Nephron progenitor cell (in vitro differentiated cells): ENCODE measurements at regions not wholly inside any gene's neighbourhood (a gene's known extent, or its start where the extent isn't known, plus 50 kb on each side); places are given as distances from the start of the nearest gene placed in this dataset.

Source experiments
- DNase-seq: peaks from one replicate; pipeline ENCODE4 v3.0.0; 2021
- H3K27ac Mint-ChIP-seq: 2 replicates; pipeline ENCODE4 v1.8.0; 2021; ENCODE audit warnings: mild to moderate bottlenecking, moderate library complexity, mixed read lengths
- H3K27me3 Mint-ChIP-seq: 2 replicates; pipeline ENCODE4 v1.8.0; 2021; ENCODE audit warnings: mild to moderate bottlenecking, low read depth, mixed read lengths; ENCODE audit not compliant: poor library complexity
- H3K36me3 Mint-ChIP-seq: 2 replicates; pipeline ENCODE4 v1.8.0; 2021; ENCODE audit warnings: low read depth, mixed read lengths
- H3K4me1 Mint-ChIP-seq: 2 replicates; pipeline ENCODE4 v1.8.0; 2021; ENCODE audit warnings: mixed read lengths
- H3K4me3 Mint-ChIP-seq: 2 replicates; pipeline ENCODE4 v1.8.0; 2021; ENCODE audit warnings: mild to moderate bottlenecking, moderate library complexity, mixed read lengths
- H3K9me3 Mint-ChIP-seq: 2 replicates; pipeline ENCODE4 v1.8.0; 2021; ENCODE audit warnings: mild to moderate bottlenecking, moderate library complexity, mixed read lengths
- TF ChIP-seq, protein P1 (sequence below): fragments of 200-600 bp; sonication (generic); IDR thresholded peaks from 2 replicates; pipeline ENCODE4 v1.5.0; 2021; ENCODE audit warnings: antibody characterized with exemption

DNA sequence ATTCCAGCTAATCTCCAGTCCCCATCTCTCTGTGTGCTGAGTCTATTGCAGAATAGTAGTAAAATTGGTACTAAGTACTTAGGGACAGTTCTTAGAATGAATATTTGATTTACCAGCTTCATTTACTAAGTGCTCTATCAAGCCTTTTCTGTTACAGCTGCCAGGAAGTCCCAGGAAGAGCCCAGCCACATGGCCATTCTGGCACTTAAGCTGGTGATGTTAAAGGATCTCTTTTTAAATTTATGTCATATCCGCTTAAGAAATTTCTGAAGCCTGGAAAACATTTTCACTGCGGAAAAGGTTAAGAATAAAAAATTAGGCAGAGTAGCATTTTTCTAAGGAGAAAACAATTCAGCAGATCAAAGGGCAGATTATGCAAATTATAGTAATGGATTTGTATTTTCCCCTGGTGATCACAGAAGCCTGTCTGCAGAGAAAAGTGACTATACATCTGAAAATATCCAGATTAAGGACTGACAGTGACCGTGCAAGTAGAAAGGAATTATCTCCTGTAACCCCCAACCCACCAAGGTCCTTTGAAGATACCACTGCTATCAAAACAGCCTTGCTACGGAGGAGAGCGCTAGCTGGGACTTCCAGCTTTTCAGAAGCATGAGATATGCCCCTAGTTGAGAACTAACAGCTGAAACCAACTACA, 260.8 kb downstream of the SH3BP4 start:
- Mint-ChIP-seq H3K4me1 (peaks cover 20% of the 10 kb centered on the region), H3K4me3 (no peak overlapping the region), H3K27me3 (peaks cover 7% of the 10 kb centered on the region), H3K36me3 (peaks cover 9% of the 10 kb centered on the region), H3K27ac (no peak overlapping the region), H3K9me3 (peaks cover 20% of the 10 kb centered on the region)
- DNase-seq, result no peak
- TF ChIP-seq, protein P1, sequence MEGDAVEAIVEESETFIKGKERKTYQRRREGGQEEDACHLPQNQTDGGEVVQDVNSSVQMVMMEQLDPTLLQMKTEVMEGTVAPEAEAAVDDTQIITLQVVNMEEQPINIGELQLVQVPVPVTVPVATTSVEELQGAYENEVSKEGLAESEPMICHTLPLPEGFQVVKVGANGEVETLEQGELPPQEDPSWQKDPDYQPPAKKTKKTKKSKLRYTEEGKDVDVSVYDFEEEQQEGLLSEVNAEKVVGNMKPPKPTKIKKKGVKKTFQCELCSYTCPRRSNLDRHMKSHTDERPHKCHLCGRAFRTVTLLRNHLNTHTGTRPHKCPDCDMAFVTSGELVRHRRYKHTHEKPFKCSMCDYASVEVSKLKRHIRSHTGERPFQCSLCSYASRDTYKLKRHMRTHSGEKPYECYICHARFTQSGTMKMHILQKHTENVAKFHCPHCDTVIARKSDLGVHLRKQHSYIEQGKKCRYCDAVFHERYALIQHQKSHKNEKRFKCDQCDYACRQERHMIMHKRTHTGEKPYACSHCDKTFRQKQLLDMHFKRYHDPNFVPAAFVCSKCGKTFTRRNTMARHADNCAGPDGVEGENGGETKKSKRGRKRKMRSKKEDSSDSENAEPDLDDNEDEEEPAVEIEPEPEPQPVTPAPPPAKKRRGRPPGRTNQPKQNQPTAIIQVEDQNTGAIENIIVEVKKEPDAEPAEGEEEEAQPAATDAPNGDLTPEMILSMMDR, result no peak

DNA sequence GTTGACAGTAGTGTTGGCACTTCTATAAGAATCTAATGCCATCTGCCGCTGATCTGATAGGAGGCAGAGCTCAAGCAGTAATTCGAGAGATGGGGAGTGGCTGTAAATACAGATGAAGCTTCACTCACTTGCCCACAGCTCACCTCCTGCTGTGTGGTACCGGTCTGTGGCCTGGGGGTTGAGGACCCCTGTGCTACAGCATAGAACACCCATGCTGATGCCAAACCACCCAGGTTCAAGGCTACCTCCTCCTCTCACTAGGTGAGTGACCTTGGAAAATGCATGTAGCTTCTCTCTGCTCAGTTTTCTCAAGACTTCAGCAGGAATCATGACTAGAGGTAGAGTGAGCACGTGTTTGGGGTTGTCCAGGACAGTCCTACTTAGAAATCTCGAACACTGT, 263.4 kb downstream of the SH3BP4 start:
- Mint-ChIP-seq H3K9me3 (peaks cover 8% of the 10 kb centered on the region), H3K36me3 (peaks cover 4% of the 10 kb centered on the region), H3K4me1 (peaks cover 37% of the 10 kb centered on the region), H3K4me3 (no peak overlapping the region), H3K27me3 (peaks cover 17% of the 10 kb centered on the region), H3K27ac (no peak overlapping the region)
- DNase-seq, result no peak
- TF ChIP-seq, protein P1, result no peak

- H3K27ac Mint-ChIP-seq, result no peak overlapping the region
- H3K9me3 Mint-ChIP-seq, result no peaks in the 10 kb centered on the region
- TF ChIP-seq, protein P1, result no peak
- H3K27me3 Mint-ChIP-seq, result peaks cover 19% of the 10 kb centered on the region
- H3K4me1 Mint-ChIP-seq, result peaks cover 37% of the 10 kb centered on the region
- no peaks in the 10 kb centered on the region for H3K36me3 Mint-ChIP-seq
- no peak for DNase-seq
- no peak overlapping the region for H3K4me3 Mint-ChIP-seq
These were observed 265.1 kb downstream of the SH3BP4 start for GRCh38 chr2:235216901-235217300.

DNA sequence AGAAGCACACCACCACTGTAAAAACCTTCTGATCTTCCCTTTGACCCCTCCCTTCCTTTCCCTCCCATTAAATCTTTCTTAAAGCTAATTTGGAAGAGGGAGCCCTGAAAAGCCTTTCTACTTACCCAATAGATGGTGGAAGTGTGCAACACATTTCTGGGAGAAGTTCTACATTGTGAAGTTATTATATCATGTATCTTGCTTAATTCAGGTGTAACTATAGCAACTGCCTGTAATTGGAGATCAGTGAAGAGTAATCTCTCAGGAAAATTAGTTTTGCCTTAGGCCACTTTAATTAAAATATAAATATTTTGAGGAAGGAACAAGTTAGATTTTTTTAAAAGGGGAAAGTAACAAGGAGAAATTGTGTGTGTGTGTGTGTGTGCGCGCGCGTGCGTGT, 266.0 kb downstream of the SH3BP4 start:
- Mint-ChIP-seq H3K4me3 (no peak overlapping the region), H3K9me3 (no peaks in the 10 kb centered on the region), H3K27me3 (peaks cover 19% of the 10 kb centered on the region), H3K4me1 (peaks cover 37% of the 10 kb centered on the region), H3K36me3 (no peaks in the 10 kb centered on the region), H3K27ac (no peak overlapping the region)
- TF ChIP-seq, protein P1, result no peak
- DNase-seq, result no peak

DNA sequence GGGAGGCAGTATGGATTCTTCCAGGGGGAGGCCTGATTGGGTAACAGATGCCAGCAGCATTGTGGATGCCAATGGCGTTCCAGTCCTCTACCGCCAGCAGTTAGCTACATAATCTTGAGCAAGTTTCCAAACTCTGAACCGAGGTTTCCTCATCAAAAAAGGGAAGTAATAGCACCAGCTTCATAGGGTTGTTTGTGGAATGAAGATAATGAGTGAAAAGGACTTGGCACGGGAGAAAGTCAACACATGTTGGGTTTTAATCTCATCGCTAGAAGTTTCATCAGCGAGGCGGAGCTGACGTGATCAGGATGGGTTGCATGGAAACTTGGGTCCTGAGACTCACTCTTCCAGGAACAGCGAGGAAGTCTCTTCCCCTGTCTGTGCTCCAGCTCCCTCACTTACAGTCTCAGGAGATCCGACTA, 266.7 kb downstream of the SH3BP4 start:
- Mint-ChIP-seq H3K9me3 (no peaks in the 10 kb centered on the region), H3K27ac (no peak overlapping the region), H3K36me3 (no peaks in the 10 kb centered on the region), H3K4me1 (peaks cover 37% of the 10 kb centered on the region), H3K4me3 (no peak overlapping the region), H3K27me3 (peaks cover 19% of the 10 kb centered on the region)
- DNase-seq, result no peak
- TF ChIP-seq, protein P1, result no peak

GRCh38 chr2:235219048-235219447, 267.2 kb downstream of the SH3BP4 start:
- peaks cover 37% of the 10 kb centered on the region for H3K4me1 Mint-ChIP-seq
- TF ChIP-seq, protein P1, result no peak
- DNase-seq, result peak; percentile 17
- H3K9me3 Mint-ChIP-seq, result peaks cover 5% of the 10 kb centered on the region
- no peaks in the 10 kb centered on the region for H3K36me3 Mint-ChIP-seq
- H3K27me3 Mint-ChIP-seq, result peaks cover 21% of the 10 kb centered on the region
- no peak overlapping the region for H3K4me3 Mint-ChIP-seq
- H3K27ac Mint-ChIP-seq, result no peak overlapping the region
